ENCODE measurements at regions not wholly inside any gene's neighbourhood (a gene's known extent, or its start where the extent isn't known, plus 50 kb on each side); places are given as distances from the start of the nearest gene placed in this dataset.
"Not testable (repeated sequence)": the region's sequence is repeated elsewhere in the genome, so short reads cannot be mapped to it uniquely, and the experiment has no call there.

DNA sequence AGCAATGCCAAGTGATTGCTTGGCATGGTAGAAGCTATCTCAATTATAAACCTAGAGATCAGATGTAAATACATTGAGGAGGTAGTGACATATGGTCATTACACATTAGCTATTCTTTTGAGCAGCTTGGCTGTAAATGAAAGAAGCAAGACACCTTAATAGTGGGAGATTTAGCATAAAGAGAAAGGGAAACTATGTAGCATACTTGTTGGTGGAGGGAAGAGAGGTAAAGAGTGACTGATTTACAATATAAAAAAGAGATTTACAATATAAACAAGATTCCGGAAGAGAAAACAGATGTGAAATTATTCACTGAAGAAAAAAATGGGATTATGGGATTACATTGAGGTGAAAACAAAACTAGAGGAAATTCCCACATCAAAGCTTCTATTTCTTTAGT lies 2009.6 kb downstream of the OLFM4 start:
- Histone ChIP-seq H2AFZ (ENCODE audit: low read depth, low read length) (no peak overlapping the region), H3K9ac (replicated peaks; ENCODE audit: extremely low read depth, insufficient read depth, low read length) (no peak overlapping the region), H3K9me3 (replicated peaks; ENCODE audit: control insufficient read depth, insufficient read depth, low read length) (peaks cover 5% of the 10 kb centered on the region), H3K4me3 (replicated peaks in 1 of 3; ENCODE audit: insufficient read depth in 1 of 3, low read depth in 1 of 3, low read length in 3 of 3) (no peak overlapping the region), H3K9me1 (replicated peaks; ENCODE audit: control insufficient read depth, extremely low read depth, insufficient read depth, low read length) (no peaks in the 10 kb centered on the region), H3K36me3 (ENCODE audit: control insufficient read depth in 2 of 2, extremely low read depth in 1 of 2, insufficient read depth in 2 of 2, low read length in 2 of 2) (no peaks in the 10 kb centered on the region), H3K79me2 (ENCODE audit: control insufficient read depth, insufficient read depth, low read length) (no peaks in the 10 kb centered on the region), H3K4me2 (ENCODE audit: insufficient read depth, low read length) (no peak overlapping the region), H3K27me3 (ENCODE audit: control insufficient read depth in 2 of 2, insufficient read depth in 2 of 2, low read length in 2 of 2) (no peaks in the 10 kb centered on the region), H3K27ac (ENCODE audit: insufficient read depth, low read depth, low read length) (no peak overlapping the region), H4K20me1 (replicated peaks; ENCODE audit: control insufficient read depth, extremely low read depth, insufficient read depth, low read length) (no peaks in the 10 kb centered on the region), H3K4me1 (ENCODE audit: control insufficient read depth, extremely low read depth, insufficient read depth, low read length) (no peaks in the 10 kb centered on the region)
- ChIA-PET CTCF (no interaction called here), POLR2A (no interaction called here)
- TF ChIP-seq GATA2 (IDR thresholded peaks at IDR 0.05; ENCODE audit: insufficient read depth, insufficient read length, low read depth, low read length) (no peak), POLR2AphosphoS5 (IDR thresholded peaks at IDR 0.05; ENCODE audit: insufficient read depth, low read depth, low read length) (no peak)
- no peak for FAIRE-seq
- intact Hi-C loops (cut with micrococcal nuclease) = no loop called here
- dilution Hi-C loops (cut with MboI; ENCODE audit: extremely low pct_ligation_motif_present, low sequenced_read_pairs) = no loop called here
- DNase-seq (ENCODE audit: low read depth, low spot score) = no peak
- BruUV-seq (replicated peaks) = no TSS peak

DNA sequence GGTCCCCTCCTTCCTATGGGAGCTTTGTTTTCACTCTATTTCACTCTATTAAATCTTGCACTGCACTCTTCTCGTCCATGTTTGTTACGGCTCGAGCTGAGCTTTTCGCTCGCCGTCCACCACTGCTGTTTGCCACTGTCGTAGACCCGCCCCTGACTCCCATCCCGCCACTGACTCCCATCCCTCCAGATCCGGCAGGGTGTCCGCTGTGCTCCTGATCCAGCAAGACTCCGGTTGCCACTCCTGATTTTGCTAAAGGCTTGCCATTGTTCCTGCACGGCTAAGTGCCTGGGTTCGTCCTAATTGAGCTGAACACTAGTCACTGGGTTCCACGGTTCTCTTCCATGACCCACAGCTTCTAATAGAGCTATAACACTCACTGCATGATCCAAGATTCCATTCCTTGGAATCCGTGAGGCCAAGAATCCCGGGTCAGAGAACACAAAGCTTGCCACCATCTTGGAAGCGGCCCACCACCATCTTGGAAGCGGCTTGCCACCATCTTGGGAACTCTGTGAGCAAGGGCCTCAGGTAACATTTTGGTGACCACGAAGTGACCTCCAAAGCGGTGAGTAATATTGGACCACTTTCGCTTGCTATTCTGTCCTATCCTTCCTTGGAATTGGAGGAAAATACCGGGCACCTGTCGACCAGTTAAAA lies 2025.4 kb downstream of the OLFM4 start:
- H3K4me3 ChIP-seq (replicated peaks in 1 of 3; ENCODE audit: insufficient read depth in 1 of 3, low read depth in 1 of 3, low read length in 3 of 3); BruUV-seq (replicated peaks): not testable (repeated sequence)

DNA sequence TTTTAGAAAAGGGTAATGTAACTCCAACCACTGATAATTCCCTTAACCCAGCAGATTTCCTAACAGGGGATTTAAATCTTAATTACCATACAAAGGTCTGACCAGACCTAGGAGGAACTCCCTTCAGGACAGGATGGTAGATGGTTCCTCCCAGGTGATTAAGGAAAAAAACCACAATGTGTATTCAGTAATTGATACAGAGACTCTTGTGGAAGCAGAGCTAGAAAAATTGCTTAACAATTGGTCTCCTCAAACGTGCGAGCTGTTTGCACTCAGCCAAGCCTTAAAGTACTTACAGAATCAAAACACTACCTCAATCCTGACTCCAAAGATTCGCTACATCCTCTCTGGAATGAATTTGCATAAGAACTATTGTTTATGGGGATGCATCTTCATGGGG lies 2027.1 kb downstream of the OLFM4 start:
- CTCF ChIA-PET; intact Hi-C loops (cut with micrococcal nuclease); H3K9me3 ChIP-seq (replicated peaks; ENCODE audit: control insufficient read depth, insufficient read depth, low read length); H3K36me3 ChIP-seq (ENCODE audit: control insufficient read depth in 2 of 2, extremely low read depth in 1 of 2, insufficient read depth in 2 of 2, low read length in 2 of 2); H3K9me1 ChIP-seq (replicated peaks; ENCODE audit: control insufficient read depth, extremely low read depth, insufficient read depth, low read length); H3K27ac ChIP-seq (ENCODE audit: insufficient read depth, low read depth, low read length); BruUV-seq (replicated peaks); H3K4me2 ChIP-seq (ENCODE audit: insufficient read depth, low read length); DNase-seq (ENCODE audit: low read depth, low spot score); POLR2A ChIA-PET; H3K4me3 ChIP-seq (replicated peaks in 1 of 3; ENCODE audit: insufficient read depth in 1 of 3, low read depth in 1 of 3, low read length in 3 of 3); H4K20me1 ChIP-seq (replicated peaks; ENCODE audit: control insufficient read depth, extremely low read depth, insufficient read depth, low read length); H2AFZ ChIP-seq (ENCODE audit: low read depth, low read length); H3K79me2 ChIP-seq (ENCODE audit: control insufficient read depth, insufficient read depth, low read length); dilution Hi-C loops (cut with MboI; ENCODE audit: extremely low pct_ligation_motif_present, low sequenced_read_pairs); H3K9ac ChIP-seq (replicated peaks; ENCODE audit: extremely low read depth, insufficient read depth, low read length); H3K4me1 ChIP-seq (ENCODE audit: control insufficient read depth, extremely low read depth, insufficient read depth, low read length); H3K27me3 ChIP-seq (ENCODE audit: control insufficient read depth in 2 of 2, insufficient read depth in 2 of 2, low read length in 2 of 2); FAIRE-seq: not testable (repeated sequence)

More for the DNA sequence above, 2025.4 kb downstream of the OLFM4 start:
- H3K4me2 ChIP-seq (ENCODE audit: insufficient read depth, low read length); H3K79me2 ChIP-seq (ENCODE audit: control insufficient read depth, insufficient read depth, low read length); H3K27me3 ChIP-seq (ENCODE audit: control insufficient read depth in 2 of 2, insufficient read depth in 2 of 2, low read length in 2 of 2); H2AFZ ChIP-seq (ENCODE audit: low read depth, low read length); H3K9ac ChIP-seq (replicated peaks; ENCODE audit: extremely low read depth, insufficient read depth, low read length); H3K9me3 ChIP-seq (replicated peaks; ENCODE audit: control insufficient read depth, insufficient read depth, low read length); dilution Hi-C loops (cut with MboI; ENCODE audit: extremely low pct_ligation_motif_present, low sequenced_read_pairs); H3K36me3 ChIP-seq (ENCODE audit: control insufficient read depth in 2 of 2, extremely low read depth in 1 of 2, insufficient read depth in 2 of 2, low read length in 2 of 2); H3K9me1 ChIP-seq (replicated peaks; ENCODE audit: control insufficient read depth, extremely low read depth, insufficient read depth, low read length); H3K27ac ChIP-seq (ENCODE audit: insufficient read depth, low read depth, low read length); FAIRE-seq; CTCF ChIA-PET; H3K4me1 ChIP-seq (ENCODE audit: control insufficient read depth, extremely low read depth, insufficient read depth, low read length); intact Hi-C loops (cut with micrococcal nuclease); DNase-seq (ENCODE audit: low read depth, low spot score); POLR2A ChIA-PET; H4K20me1 ChIP-seq (replicated peaks; ENCODE audit: control insufficient read depth, extremely low read depth, insufficient read depth, low read length): not testable (repeated sequence)
